KMS-11 (cell line): ENCODE measurements at regions not wholly inside any gene's neighbourhood (a gene's known extent, or its start where the extent isn't known, plus 50 kb on each side); places are given as distances from the start of the nearest gene placed in this dataset.

ENCODE experiments used
- H2AFZ ChIP-seq: fragments of 200-600 bp; sonication (generic); 2 replicates; pipeline ENCODE4 v1.6.1; 2016; ENCODE audit warnings: antibody characterized with exemption, mixed run types, low read depth
- H3K27ac ChIP-seq: fragments of 200-600 bp; sonication (generic); 2 replicates; pipeline ENCODE4 v1.6.1; 2016; ENCODE audit warnings: mild to moderate bottlenecking, mixed run types
- H3K27me3 ChIP-seq: fragments of 200-600 bp; sonication (generic); 2 replicates; pipeline ENCODE4 v1.6.1; 2017; ENCODE audit warnings: mild to moderate bottlenecking, low read depth, mixed run types, moderate library complexity; ENCODE audit not compliant: insufficient read depth
- H3K36me3 ChIP-seq: fragments of 200-600 bp; sonication (generic); 2 replicates; pipeline ENCODE4 v1.6.1; 2017; ENCODE audit warnings: mild to moderate bottlenecking, mixed run types; ENCODE audit not compliant: insufficient read depth
- H3K4me1 ChIP-seq: fragments of 200-600 bp; sonication (generic); 2 replicates; pipeline ENCODE4 v1.6.1; 2016; ENCODE audit warnings: mild to moderate bottlenecking, low read depth, mixed run types; ENCODE audit not compliant: poor library complexity, severe bottlenecking
- H3K4me2 ChIP-seq: fragments of 200-600 bp; sonication (generic); 2 replicates; pipeline ENCODE4 v1.7.0; 2016; ENCODE audit warnings: mild to moderate bottlenecking, mixed run types
- H3K4me3 ChIP-seq: fragments of 200-600 bp; sonication (generic); IDR thresholded peaks from 2 replicates; pipeline ENCODE4 v1.6.1; 2017; ENCODE audit warnings: low read depth, low read length, mixed read lengths; ENCODE audit not compliant: insufficient read depth
- H3K79me2 ChIP-seq: fragments of 200-600 bp; sonication (generic); 2 replicates; pipeline ENCODE4 v1.6.1; 2016; ENCODE audit warnings: low read depth, mixed run types; ENCODE audit not compliant: insufficient read depth
- H3K9ac ChIP-seq: fragments of 200-600 bp; sonication (generic); 2 replicates; pipeline ENCODE4 v1.6.1; 2016; ENCODE audit warnings: mild to moderate bottlenecking, mixed run types
- H4K20me1 ChIP-seq: fragments of 200-600 bp; sonication (generic); 2 replicates; pipeline ENCODE4 v1.6.1; 2016; ENCODE audit warnings: mild to moderate bottlenecking, mixed run types; ENCODE audit not compliant: insufficient read depth
- CTCF ChIP-seq: fragments of 200-600 bp; sonication (generic); conservative IDR thresholded peaks from 2 replicates; pipeline ENCODE4 v1.6.1; 2017; ENCODE audit warnings: low read depth, mild to moderate bottlenecking, antibody characterized with exemption, low read length, moderate library complexity, mixed read lengths

DNA sequence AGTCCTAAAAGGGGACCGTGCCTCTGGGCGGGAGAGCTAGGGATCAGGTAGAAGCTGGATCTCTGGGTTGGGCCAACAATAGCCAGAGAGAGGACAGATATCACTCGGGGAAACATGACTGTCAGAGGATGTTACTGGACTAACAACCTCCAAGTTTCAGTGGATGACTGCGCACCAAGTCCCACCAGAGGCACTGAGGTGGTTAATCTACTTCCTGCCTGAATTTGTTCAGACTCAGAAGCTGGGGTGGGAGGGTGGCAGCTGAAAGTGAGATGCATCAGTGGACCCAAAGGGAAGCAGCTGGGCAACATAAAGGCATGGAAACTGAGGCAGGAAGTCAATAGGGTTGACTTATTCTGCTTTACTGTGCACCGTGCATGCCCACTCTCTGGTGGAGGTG lies 130.1 kb upstream of the SLC44A1 start:
- TF ChIP-seq CTCF: no peak
- H3K36me3 ChIP-seq: no peaks in the 10 kb centered on the region
- H3K79me2 ChIP-seq: no peaks in the 10 kb centered on the region
- H3K4me2 ChIP-seq: no peak overlapping the region
- H3K4me1 ChIP-seq: no peaks in the 10 kb centered on the region
- H3K4me3 ChIP-seq: no peak overlapping the region
- no peak overlapping the region for H3K27ac ChIP-seq
- no peaks in the 10 kb centered on the region for H3K27me3 ChIP-seq
- H4K20me1 ChIP-seq: no peaks in the 10 kb centered on the region
- H2AFZ ChIP-seq: no peak overlapping the region
- no peak overlapping the region for H3K9ac ChIP-seq

DNA sequence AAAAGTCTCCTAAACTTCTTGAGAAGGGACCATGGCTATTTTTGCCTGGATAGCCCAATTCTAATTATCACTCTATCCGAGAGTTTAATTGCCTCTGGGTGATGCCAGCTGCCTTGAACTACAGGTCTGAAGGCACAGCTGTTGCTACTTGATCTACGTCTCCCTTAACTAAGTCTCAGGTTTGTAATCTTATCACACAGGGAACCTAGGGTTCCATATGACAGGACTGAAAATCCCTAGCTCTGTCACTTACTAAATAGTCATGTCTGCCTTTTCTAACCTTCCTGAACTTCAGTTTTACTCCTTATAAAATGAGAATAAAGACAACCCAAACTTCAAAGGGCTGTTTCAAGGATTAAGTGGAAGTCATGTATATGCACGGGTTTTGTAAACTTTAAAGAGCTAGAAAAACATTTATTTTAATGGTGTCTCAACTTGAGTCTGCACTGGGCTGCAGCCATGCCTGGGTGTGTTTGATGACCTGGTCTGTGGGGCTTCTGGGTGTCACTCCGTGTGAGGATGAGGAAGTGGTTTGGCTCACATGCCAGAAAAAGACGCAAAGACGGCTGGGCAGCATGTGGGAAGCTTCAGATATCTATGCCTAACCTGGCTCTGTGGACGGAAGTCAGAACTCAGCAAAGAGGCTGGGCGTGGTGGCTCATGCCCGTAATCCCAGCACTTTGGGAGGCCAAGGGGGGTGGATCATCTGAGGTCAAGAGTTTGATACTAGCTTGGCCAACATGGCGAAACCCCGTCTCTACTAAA lies 129.3 kb upstream of the SLC44A1 start:
- Histone ChIP-seq H3K4me2 (no peak overlapping the region), H2AFZ (no peak overlapping the region)
- TF ChIP-seq CTCF: no peak

DNA sequence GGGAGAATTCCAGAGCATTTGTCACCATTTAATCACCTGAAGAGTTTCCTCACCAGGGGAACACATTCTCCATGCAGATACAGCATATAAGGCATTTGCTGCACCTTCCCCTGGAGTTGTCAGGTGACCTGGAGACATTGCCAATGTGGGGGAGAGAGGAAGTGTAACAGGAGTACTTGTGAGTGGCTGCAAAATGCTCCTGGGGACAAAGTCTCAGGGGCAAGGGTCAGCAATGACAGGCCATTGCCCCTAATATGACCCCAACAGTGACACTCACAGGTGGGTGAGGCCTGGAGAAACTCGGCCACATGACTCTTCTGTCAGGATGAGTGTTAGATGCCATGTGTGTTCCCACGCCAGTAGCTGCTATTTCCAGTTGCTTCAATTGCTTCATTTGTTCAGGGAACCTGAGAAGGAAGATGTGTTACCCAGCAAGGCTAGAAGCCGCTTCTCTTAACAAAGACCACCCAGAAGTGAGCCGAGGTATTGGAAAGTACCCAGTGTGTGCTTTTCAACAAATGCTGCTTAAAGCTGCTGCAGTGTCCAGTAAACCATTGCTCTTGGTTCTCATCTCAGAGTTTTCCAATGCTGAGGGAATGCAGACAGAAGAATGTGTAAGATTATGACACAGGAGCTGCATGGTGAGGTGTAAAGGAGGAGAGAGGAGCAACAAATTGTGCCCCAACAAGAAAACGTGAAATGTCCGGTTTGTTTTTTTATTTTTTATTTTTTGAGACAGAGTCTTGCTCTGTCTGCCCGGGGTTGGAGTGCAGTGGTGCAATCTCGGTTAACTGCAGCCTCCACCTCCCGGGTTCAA lies 128.2 kb upstream of the SLC44A1 start:
- H3K4me1 ChIP-seq: no peaks in the 10 kb centered on the region
- H3K9ac ChIP-seq: no peak overlapping the region
- no peaks in the 10 kb centered on the region for H3K27me3 ChIP-seq
- H3K27ac ChIP-seq: no peak overlapping the region
- no peak overlapping the region for H3K4me2 ChIP-seq
- H4K20me1 ChIP-seq: no peaks in the 10 kb centered on the region
- TF ChIP-seq CTCF: no peak
- H2AFZ ChIP-seq: no peak overlapping the region
- H3K4me3 ChIP-seq: no peak overlapping the region
- no peaks in the 10 kb centered on the region for H3K36me3 ChIP-seq
- H3K79me2 ChIP-seq: no peaks in the 10 kb centered on the region

More for the DNA sequence above, 129.3 kb upstream of the SLC44A1 start:
- Histone ChIP-seq H3K9ac (no peak overlapping the region), H3K27me3 (no peaks in the 10 kb centered on the region), H3K4me3 (no peak overlapping the region), H3K27ac (no peak overlapping the region), H3K36me3 (no peaks in the 10 kb centered on the region), H3K79me2 (no peaks in the 10 kb centered on the region), H3K4me1 (no peaks in the 10 kb centered on the region), H4K20me1 (no peaks in the 10 kb centered on the region)

GRCh38 chr9:105117234-105117633 lies 127.2 kb upstream of the SLC44A1 start:
- Histone ChIP-seq H3K27ac (no peak overlapping the region), H3K27me3 (no peaks in the 10 kb centered on the region), H3K4me2 (no peak overlapping the region), H3K4me1 (peaks cover 8% of the 10 kb centered on the region), H3K79me2 (no peaks in the 10 kb centered on the region), H2AFZ (no peak overlapping the region), H3K9ac (no peak overlapping the region), H3K4me3 (no peak overlapping the region), H4K20me1 (no peaks in the 10 kb centered on the region), H3K36me3 (no peaks in the 10 kb centered on the region)
- no peak for TF ChIP-seq CTCF
